Heart left ventricle (tissue), 13 donors: ENCODE measurements at regions not wholly inside any gene's neighbourhood (a gene's known extent, or its start where the extent isn't known, plus 50 kb on each side); places are given as distances from the start of the nearest gene placed in this dataset.

Experiments used
- POLR2A ChIP-seq, 2 donors: fragments of 450-650 bp; IDR thresholded peaks; one replicate each; pipeline ENCODE4 v1.6.1; 2017; ENCODE audit warnings: antibody characterized with exemption in 2 of 2, mild to moderate bottlenecking in 2 of 2, moderate library complexity in 2 of 2
- TF ChIP-seq, protein P1 (sequence below), 12 donors: fragments of 200-600 bp; sonication (generic) in 4 of 12; IDR thresholded peaks; one replicate each; pipeline versions ENCODE4 v1.5.0 to v1.8.0; 2018 to 2022; ENCODE audit warnings: antibody characterized with exemption in 12 of 12, mild to moderate bottlenecking in 5 of 12
- donor health status: ischemic (EF 13 %, LVEDD 7.1; RV severe dilation, severe dysfunction).
- donor health status: DM: no; HTN: yes; CAD: no.
- donor health status: DM: no; HTN: no; CAD: no.
- donor health status: ischemic (EF 25% LVEDD 6.9; RV normal size, moderate dysfunction).
- donor health status: ischemic (EF 25% LVEDD 5.7; RV mildly dilated, moderate dysfunction).
- donor health status: ischemic (EF 35%, LVEDD 5.7; RV mildly dilated, moderate dysfunction).
- donor health status: nonischemic (EF 11% LVEDD 7.7; RV severe dilation, severe dysfunction).
- donor health status: DM: yes; HTN: yes; CAD: no.
- donor health status: PGD.
- donor health status: ischemic (EF 29% LVEDD 5.4; RV normal size, mild dysfunction).
- donor health status: nonischemic (EF 23%, LVEDD 6.1; RV moderate dilation, normal function).

DNA sequence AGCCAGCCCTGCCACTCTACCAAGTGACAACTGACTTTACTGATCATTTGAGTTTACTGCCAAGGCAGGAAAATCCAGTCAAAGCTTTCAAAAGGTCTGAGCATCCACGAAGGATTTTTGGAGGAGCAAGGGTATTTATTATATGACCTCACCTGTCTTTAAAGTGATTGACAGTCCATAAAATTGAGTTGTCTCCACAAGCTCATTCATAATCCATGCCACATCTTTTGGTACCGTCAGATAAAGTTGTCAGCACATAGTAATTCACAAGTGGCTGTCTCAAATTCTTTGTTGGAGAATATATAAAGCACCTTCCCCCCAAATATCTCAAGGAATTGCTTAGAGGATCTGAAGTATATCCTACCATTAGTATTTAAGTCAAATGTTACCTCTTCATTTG lies 240.5 kb downstream of the METTL4 start:
- TF ChIP-seq, protein P1, sequence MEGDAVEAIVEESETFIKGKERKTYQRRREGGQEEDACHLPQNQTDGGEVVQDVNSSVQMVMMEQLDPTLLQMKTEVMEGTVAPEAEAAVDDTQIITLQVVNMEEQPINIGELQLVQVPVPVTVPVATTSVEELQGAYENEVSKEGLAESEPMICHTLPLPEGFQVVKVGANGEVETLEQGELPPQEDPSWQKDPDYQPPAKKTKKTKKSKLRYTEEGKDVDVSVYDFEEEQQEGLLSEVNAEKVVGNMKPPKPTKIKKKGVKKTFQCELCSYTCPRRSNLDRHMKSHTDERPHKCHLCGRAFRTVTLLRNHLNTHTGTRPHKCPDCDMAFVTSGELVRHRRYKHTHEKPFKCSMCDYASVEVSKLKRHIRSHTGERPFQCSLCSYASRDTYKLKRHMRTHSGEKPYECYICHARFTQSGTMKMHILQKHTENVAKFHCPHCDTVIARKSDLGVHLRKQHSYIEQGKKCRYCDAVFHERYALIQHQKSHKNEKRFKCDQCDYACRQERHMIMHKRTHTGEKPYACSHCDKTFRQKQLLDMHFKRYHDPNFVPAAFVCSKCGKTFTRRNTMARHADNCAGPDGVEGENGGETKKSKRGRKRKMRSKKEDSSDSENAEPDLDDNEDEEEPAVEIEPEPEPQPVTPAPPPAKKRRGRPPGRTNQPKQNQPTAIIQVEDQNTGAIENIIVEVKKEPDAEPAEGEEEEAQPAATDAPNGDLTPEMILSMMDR (IDR thresholded peaks at IDR 0.05): no peak
- no peak for TF ChIP-seq POLR2A (IDR thresholded peaks at IDR 0.05)
